AG09319 (cell line): ENCODE measurements at regions not wholly inside any gene's neighbourhood (a gene's known extent, or its start where the extent isn't known, plus 50 kb on each side); places are given as distances from the start of the nearest gene placed in this dataset.

Experiments used
- DNase-seq: peaks from one replicate; pipeline ENCODE4 v3.0.0-alpha.2; 2010; ENCODE audit warnings: low read depth; ENCODE audit errors: extremely low read depth
- CTCF ChIP-seq: IDR thresholded peaks from 2 replicates; pipeline ENCODE4 v1.5.1; 2011; ENCODE audit warnings: low read depth, mild to moderate bottlenecking, inconsistent platforms, low read length, moderate library complexity

DNA sequence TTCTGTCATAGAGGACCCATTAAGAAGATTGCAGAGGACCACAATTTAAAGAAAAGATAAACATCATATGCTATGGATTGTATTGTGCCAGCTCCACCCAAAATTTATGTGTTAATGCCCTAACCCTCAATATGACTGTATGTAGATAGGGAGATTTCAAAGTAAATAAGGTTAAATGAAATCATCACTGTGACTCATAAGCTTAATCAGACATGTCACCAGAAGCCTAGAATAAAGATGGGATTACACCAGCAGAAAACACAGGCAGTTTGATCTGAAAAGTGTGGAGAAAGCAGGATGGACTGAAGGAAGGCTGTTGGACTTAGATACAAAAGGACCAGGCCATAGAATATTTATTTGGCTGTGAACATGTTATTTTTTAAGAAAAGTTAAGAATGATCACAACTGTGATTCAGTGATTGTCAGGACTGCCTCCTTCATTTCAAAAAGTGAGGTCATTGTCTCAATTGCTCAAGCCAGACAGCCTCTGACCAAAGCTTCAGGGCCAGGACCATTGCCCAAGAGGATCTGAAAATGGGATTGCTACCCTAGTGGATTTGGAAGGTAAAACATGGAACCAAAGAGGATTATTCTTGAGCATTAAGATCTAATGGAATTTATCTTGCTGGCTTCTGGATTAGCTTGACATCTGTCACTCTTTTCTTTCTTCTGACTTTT lies 270.8 kb upstream of the POM121L12 start:
- no peak for TF ChIP-seq CTCF
- DNase-seq = no peak

DNA sequence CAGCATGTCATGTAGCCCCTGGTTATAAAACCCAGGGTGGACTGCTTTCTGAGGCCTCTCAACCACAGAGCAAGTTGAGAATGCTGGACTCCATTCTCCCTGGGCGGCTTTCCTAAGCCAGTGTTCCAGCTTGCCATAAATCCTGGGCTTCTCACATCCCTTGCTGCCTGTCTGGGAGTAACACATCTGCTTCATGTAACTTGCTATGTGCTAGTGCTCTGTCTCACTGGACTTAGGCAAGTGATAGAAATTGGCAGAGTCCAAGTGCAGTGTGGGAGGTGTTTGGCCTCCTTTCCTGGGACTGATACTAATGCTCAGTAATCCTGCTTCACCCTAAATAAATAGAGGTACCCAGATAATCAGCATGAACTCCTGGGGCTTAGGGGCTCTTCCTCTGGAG lies 277.1 kb upstream of the POM121L12 start:
- no peak for TF ChIP-seq CTCF
- DNase-seq = no peak

- DNase-seq = no peak
- no peak for TF ChIP-seq CTCF
Measured at GRCh38 chr7:52753855-52754254, 281.6 kb upstream of the POM121L12 start.

GRCh38 chr7:52752891-52753290 lies 282.5 kb upstream of the POM121L12 start:
- DNase-seq = no peak
- TF ChIP-seq CTCF = no peak

GRCh38 chr7:52749880-52750279 lies 285.6 kb upstream of the POM121L12 start:
- no peak for TF ChIP-seq CTCF
- no peak for DNase-seq

DNA sequence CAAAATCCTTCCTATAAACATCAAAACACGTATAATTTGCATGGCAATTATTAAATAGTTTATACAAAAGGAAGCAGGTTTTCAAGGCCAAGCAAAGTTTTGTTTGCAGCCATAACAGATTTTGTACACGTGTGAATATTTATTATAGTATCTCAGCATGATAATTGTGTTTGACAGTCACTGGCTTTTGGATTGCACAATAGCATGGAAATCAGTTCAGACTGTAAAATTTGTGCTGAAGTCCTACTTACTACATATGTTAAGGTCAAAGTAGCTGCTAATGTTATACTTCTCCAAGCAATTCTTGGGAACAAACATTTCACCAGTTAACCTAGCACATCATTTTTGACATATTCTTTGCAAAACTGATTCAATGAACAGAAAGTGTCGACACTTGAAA lies 287.6 kb upstream of the POM121L12 start:
- no peak for DNase-seq
- TF ChIP-seq CTCF = no peak

DNA sequence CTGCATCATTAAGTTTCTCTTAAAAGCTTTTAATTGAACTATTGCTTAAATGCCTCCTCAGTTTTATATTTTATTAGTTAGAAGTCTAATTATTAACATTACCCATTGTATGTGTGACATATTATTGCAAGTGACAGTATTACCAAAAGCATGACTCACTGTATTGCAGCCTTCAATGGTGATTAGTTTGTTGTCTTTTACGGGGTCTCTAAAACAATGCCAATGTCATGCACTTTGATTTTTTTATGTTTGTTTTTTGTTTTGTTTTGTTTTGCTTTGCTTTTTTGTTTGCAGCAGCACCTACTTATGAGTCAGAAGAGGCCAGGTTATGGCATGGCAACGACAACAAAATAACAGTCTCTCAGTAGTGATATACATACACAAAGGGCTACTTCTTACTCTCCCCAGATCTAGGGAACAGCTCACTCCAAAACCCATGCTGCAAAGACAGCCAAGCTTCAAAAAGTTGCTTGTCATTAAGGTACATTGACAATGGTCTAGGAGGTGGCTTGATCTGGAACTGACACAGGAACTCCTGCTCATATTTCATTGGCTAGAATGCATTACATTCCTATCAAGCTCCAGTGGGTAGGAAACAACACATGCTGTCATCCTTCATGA lies 293.7 kb upstream of the POM121L12 start:
- TF ChIP-seq CTCF = no peak
- no peak for DNase-seq
